Right lobe of liver (tissue), 4 donors: ENCODE measurements at regions not wholly inside any gene's neighbourhood (a gene's known extent, or its start where the extent isn't known, plus 50 kb on each side); places are given as distances from the start of the nearest gene placed in this dataset.

Experiments
- POLR2A ChIP-seq: fragments of 450-650 bp; IDR thresholded peaks from one replicate; pipeline ENCODE4 v1.6.1; 2017; ENCODE audit warnings: antibody characterized with exemption, mild to moderate bottlenecking
- TF ChIP-seq, protein P1 (sequence below), 4 donors: fragments of 200-600 bp in 3 of 4; fragments of 450-650 bp in 1 of 4; IDR thresholded peaks; one replicate each; pipeline versions ENCODE4 v1.5.1 to v1.8.0; 2016 to 2022; ENCODE audit warnings: antibody characterized with exemption in 4 of 4, mild to moderate bottlenecking in 2 of 4
- donor health status: DM: no; HTN: no; CAD: no.
- donor health status: DM: no; HTN: no; CAD: no.
- donor health status: DM: no; HTN: yes; CAD: no.

DNA sequence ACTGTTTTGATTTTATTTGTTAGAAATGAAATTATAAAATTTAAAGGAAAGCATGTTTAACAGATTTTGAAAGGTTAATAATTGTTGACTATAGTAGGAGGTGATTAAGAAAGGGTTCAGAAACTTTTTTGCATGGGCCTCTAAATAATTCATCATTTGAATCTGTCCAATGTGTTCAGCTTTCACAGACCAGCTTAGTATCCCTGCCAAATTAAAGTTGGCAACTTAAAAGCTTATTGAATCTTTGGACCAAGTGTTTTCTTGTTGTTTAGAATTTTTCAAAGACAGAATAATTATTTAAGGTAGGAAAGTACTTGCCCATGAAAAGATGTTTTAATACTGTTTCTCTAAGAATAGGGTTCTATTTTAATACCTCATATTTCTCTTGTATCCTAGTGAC lies 466.0 kb downstream of the GJA1 start:
- TF ChIP-seq, protein P1, sequence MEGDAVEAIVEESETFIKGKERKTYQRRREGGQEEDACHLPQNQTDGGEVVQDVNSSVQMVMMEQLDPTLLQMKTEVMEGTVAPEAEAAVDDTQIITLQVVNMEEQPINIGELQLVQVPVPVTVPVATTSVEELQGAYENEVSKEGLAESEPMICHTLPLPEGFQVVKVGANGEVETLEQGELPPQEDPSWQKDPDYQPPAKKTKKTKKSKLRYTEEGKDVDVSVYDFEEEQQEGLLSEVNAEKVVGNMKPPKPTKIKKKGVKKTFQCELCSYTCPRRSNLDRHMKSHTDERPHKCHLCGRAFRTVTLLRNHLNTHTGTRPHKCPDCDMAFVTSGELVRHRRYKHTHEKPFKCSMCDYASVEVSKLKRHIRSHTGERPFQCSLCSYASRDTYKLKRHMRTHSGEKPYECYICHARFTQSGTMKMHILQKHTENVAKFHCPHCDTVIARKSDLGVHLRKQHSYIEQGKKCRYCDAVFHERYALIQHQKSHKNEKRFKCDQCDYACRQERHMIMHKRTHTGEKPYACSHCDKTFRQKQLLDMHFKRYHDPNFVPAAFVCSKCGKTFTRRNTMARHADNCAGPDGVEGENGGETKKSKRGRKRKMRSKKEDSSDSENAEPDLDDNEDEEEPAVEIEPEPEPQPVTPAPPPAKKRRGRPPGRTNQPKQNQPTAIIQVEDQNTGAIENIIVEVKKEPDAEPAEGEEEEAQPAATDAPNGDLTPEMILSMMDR (IDR thresholded peaks at IDR 0.05): no peak
- TF ChIP-seq POLR2A: no peak
